OCI-LY7 (cell line): ENCODE measurements at regions not wholly inside any gene's neighbourhood (a gene's known extent, or its start where the extent isn't known, plus 50 kb on each side); places are given as distances from the start of the nearest gene placed in this dataset.

Source experiments
- BruUV-seq: library from RNA; stranded (reverse); fragments of 400-500 nt; replicated peaks from 2 replicates; lab custom pipeline; 2021; lab: Mats Ljungman, UMichigan
- CTCF ChIA-PET: fragments of 300-600 bp; sonication (Branson Sonifier 250); formaldehyde crosslinking; loops from one replicate; lab custom pipeline; 2022; ENCODE audit warnings: antibody characterized with exemption; ENCODE audit not compliant: unreplicated experiment; lab: Charles Lee
- POLR2A ChIA-PET: fragments of 300-600 bp; sonication (Branson Sonifier 250); formaldehyde crosslinking; loops from one replicate; lab custom pipeline; 2022; ENCODE audit warnings: antibody characterized with exemption; lab: Charles Lee
- DNase-seq: peaks from one replicate; pipeline ENCODE4 v3.0.0-alpha.2; 2015; ENCODE audit warnings: low spot score
- H2AFZ ChIP-seq: fragments of 200-600 bp; sonication (generic), shearing (Covaris generic); 2 replicates; pipeline ENCODE4 v1.6.1; 2014; ENCODE audit warnings: mild to moderate bottlenecking, antibody characterized with exemption, low read length, moderate library complexity
- H3K27ac ChIP-seq: fragments of 200-600 bp; sonication (generic); 2 replicates; pipeline ENCODE4 v1.5.1; 2014; ENCODE audit warnings: mixed run types, low read depth, mild to moderate bottlenecking, moderate library complexity, low read length, inconsistent platforms; ENCODE audit not compliant: poor library complexity, severe bottlenecking
- H3K36me3 ChIP-seq: fragments of 200-600 bp; sonication (generic); 2 replicates; pipeline ENCODE4 v1.6.1; 2014; ENCODE audit warnings: mild to moderate bottlenecking, antibody characterized with exemption, low read length, moderate library complexity, mixed read lengths; ENCODE audit not compliant: insufficient read depth
- H3K4me1 ChIP-seq: fragments of 200-600 bp; sonication (generic); 2 replicates; pipeline ENCODE4 v1.5.1; 2014; ENCODE audit warnings: mild to moderate bottlenecking, low read length; ENCODE audit not compliant: insufficient read depth, poor library complexity, severe bottlenecking
- H3K4me2 ChIP-seq: fragments of 200-600 bp; sonication (generic); 2 replicates; pipeline ENCODE4 v1.6.1; 2014; ENCODE audit warnings: mild to moderate bottlenecking, low read length
- H3K4me3 ChIP-seq: fragments of 200-600 bp; sonication (generic); 2 replicates; pipeline ENCODE4 v1.5.1; 2014; ENCODE audit warnings: mild to moderate bottlenecking, low read depth, low read length; ENCODE audit not compliant: poor library complexity, severe bottlenecking
- H3K79me2 ChIP-seq: fragments of 200-600 bp; sonication (generic); 2 replicates; pipeline ENCODE4 v1.6.1; 2016; ENCODE audit warnings: low read depth, mild to moderate bottlenecking, low read length, moderate library complexity, mixed read lengths; ENCODE audit not compliant: insufficient read depth
- H3K9me2 ChIP-seq: fragments of 200-600 bp; sonication (generic); 2 replicates; pipeline ENCODE4 v1.6.1; 2016; ENCODE audit warnings: mild to moderate bottlenecking, low read length, mixed read lengths; ENCODE audit not compliant: insufficient read depth
- H3K9me3 ChIP-seq: fragments of 200-600 bp; sonication (generic); 2 replicates; pipeline ENCODE4 v1.6.1; 2014; ENCODE audit warnings: mild to moderate bottlenecking, mixed run types, low read length, mixed read lengths
- H4K20me1 ChIP-seq: fragments of 200-600 bp; sonication (generic); 2 replicates; pipeline ENCODE4 v1.6.1; 2014; ENCODE audit warnings: mild to moderate bottlenecking, antibody characterized with exemption, low read length, moderate library complexity, mixed read lengths; ENCODE audit not compliant: insufficient read depth
- EZH2phosphoT487 ChIP-seq: fragments of 200-600 bp; sonication (generic); IDR thresholded peaks from 2 replicates; pipeline ENCODE4 v1.6.1; 2018; ENCODE audit warnings: low read depth, borderline replicate concordance, mild to moderate bottlenecking, mixed run types, antibody characterized with exemption, low read length, moderate library complexity, mixed read lengths
- intact Hi-C: fragments of 100-400 bp; cut with micrococcal nuclease; formaldehyde crosslinking; loops from one replicate; pipeline ENCODE4 v1.10.0; 2022; ENCODE audit not compliant: unreplicated experiment
- TF ChIP-seq, protein P1 (sequence below): fragments of 200-600 bp; sonication (generic); conservative IDR thresholded peaks from 2 replicates; pipeline ENCODE4 v1.5.1; 2014; ENCODE audit warnings: mild to moderate bottlenecking, antibody characterized with exemption, low read length, moderate library complexity, mixed read lengths

DNA sequence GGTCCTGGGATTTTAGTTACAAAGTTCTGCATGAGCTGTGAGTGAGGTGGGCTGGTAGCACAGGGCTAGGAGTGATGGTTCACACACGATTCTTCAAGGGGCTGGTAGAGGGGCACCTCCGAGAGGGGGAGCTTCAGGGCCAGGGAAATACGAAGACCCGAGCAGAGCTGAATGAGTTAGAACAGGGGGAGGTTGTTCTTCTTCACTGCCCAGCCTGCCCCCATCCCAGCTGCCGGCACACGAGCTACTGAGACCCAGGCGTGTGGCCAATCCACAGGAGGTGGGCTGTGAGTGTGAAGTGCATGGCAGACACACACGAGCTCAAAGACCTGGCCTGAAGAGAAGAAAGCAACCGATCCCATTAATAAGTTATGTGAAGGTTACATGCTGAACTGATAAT lies 256.2 kb upstream of the ZNF32 start:
- TF ChIP-seq EZH2phosphoT487 = no peak
- TF ChIP-seq, protein P1, sequence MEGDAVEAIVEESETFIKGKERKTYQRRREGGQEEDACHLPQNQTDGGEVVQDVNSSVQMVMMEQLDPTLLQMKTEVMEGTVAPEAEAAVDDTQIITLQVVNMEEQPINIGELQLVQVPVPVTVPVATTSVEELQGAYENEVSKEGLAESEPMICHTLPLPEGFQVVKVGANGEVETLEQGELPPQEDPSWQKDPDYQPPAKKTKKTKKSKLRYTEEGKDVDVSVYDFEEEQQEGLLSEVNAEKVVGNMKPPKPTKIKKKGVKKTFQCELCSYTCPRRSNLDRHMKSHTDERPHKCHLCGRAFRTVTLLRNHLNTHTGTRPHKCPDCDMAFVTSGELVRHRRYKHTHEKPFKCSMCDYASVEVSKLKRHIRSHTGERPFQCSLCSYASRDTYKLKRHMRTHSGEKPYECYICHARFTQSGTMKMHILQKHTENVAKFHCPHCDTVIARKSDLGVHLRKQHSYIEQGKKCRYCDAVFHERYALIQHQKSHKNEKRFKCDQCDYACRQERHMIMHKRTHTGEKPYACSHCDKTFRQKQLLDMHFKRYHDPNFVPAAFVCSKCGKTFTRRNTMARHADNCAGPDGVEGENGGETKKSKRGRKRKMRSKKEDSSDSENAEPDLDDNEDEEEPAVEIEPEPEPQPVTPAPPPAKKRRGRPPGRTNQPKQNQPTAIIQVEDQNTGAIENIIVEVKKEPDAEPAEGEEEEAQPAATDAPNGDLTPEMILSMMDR = 0 out of 2 replicates have a peak, but pooled peaks have one; percentile 14
- intact Hi-C loops = loop anchor here (5.0 kb wide), 1 partner anchor 127 kb away; no protein-coding TSS in a partner anchor
- no TSS peak for BruUV-seq
- Histone ChIP-seq H3K9me3 (no peaks in the 10 kb centered on the region), H3K4me1 (peaks cover 22% of the 10 kb centered on the region), H3K9me2 (no peaks in the 10 kb centered on the region), H3K79me2 (no peaks in the 10 kb centered on the region), H3K4me3 (no peak overlapping the region), H4K20me1 (no peaks in the 10 kb centered on the region), H3K27ac (no peak overlapping the region), H3K4me2 (no peak overlapping the region), H2AFZ (no peak overlapping the region), H3K36me3 (no peaks in the 10 kb centered on the region)
- DNase-seq = no peak
- CTCF ChIA-PET = interaction anchor here (0.8 to 1.0 kb wide), 2 partner anchors 16 to 37 kb away, joined by 3 to 4 read pairs; no protein-coding TSS in a partner anchor
- POLR2A ChIA-PET = interaction anchor here (0.6 to 1.2 kb wide), 11 partner anchors 9 to 356 kb away, joined by 3 to 6 read pairs (median 3); no protein-coding TSS in a partner anchor

DNA sequence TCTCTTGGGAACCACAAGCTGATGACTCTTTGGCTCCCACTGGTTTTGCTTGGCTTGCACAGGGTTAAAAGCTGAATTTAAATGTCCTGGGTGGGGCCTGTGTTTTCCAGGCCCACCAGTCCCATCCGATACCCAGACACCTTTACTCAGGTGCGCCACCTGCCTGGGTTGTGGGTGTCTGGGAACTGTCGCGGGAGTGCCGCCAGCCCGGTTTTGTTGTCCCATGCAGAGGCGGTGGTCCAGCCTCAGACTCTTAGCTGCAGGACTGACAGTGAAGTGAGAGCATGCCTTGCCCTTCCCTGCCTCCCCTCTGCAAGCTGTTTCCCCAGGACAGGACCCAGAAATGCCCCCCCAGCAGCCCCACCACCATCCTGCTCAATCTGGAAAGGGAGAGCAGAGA lies 255.6 kb upstream of the ZNF32 start:
- CTCF ChIA-PET = no interaction called here
- H4K20me1 ChIP-seq = no peaks in the 10 kb centered on the region
- TF ChIP-seq, protein P1 = no peak
- no peak for TF ChIP-seq EZH2phosphoT487
- no peak overlapping the region for H3K27ac ChIP-seq
- no peaks in the 10 kb centered on the region for H3K79me2 ChIP-seq
- no peaks in the 10 kb centered on the region for H3K36me3 ChIP-seq
- POLR2A ChIA-PET = interaction anchor here (0.5 to 1.5 kb wide), 9 partner anchors 8 to 145 kb away, joined by 3 to 6 read pairs (median 4); no protein-coding TSS in a partner anchor
- BruUV-seq = no TSS peak
- H3K4me1 ChIP-seq = peaks cover 22% of the 10 kb centered on the region
- no peaks in the 10 kb centered on the region for H3K9me3 ChIP-seq
- no peak for DNase-seq
- no peak overlapping the region for H3K4me3 ChIP-seq
- H2AFZ ChIP-seq = no peak overlapping the region
- H3K9me2 ChIP-seq = no peaks in the 10 kb centered on the region
- no peak overlapping the region for H3K4me2 ChIP-seq
- intact Hi-C loops = loop anchor here (5.0 kb wide), 1 partner anchor 128 kb away; no protein-coding TSS in a partner anchor

DNA sequence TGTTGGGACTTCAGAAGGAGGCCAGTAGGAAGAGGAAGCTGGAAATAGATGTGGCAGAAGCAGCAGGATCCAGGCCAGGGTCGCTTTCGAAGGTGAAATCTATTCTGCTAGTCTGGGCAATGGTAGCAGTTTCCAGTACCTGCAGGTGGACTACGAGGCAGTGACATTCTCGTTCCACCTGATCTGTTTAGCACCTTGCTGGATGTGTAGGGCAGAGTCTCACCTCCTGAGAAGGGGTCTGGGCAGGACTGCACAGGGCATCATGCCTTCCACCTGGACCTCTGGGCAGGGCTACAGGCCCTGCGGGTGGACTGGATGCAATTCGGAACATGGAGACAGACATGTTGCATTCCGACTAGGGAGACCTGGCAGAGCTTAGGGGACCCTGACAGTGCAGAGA lies 254.8 kb upstream of the ZNF32 start:
- Histone ChIP-seq H3K9me2 (no peaks in the 10 kb centered on the region), H3K36me3 (no peaks in the 10 kb centered on the region), H2AFZ (no peak overlapping the region), H3K4me3 (no peak overlapping the region), H3K27ac (no peak overlapping the region), H3K79me2 (no peaks in the 10 kb centered on the region), H3K9me3 (no peaks in the 10 kb centered on the region), H3K4me1 (peaks cover 22% of the 10 kb centered on the region), H4K20me1 (no peaks in the 10 kb centered on the region), H3K4me2 (no peak overlapping the region)
- POLR2A ChIA-PET = interaction anchor here (0.7 to 1.5 kb wide), 3 partner anchors 11 to 51 kb away, joined by 3 to 5 read pairs (median 4); no protein-coding TSS in a partner anchor
- DNase-seq = no peak
- no TSS peak for BruUV-seq
- CTCF ChIA-PET = no interaction called here
- intact Hi-C loops = loop anchor here (5.0 kb wide), 1 partner anchor 129 kb away; no protein-coding TSS in a partner anchor
- TF ChIP-seq, protein P1 = no peak
- no peak for TF ChIP-seq EZH2phosphoT487
